Vagina (tissue), 2 donors: ENCODE measurements at regions not wholly inside any gene's neighbourhood (a gene's known extent, or its start where the extent isn't known, plus 50 kb on each side); places are given as distances from the start of the nearest gene placed in this dataset.

ENCODE experiments used
- DNase-seq, 2 donors: peaks; one replicate each; pipeline ENCODE4 v3.0.0-alpha.2; 2017; ENCODE audit errors: extremely low spot score in 2 of 2
- H3K27ac ChIP-seq: fragments of 200-600 bp; sonication (generic); one replicate; pipeline ENCODE4 v1.5.1; 2019
- H3K27me3 ChIP-seq: fragments of 200-600 bp; sonication (generic); one replicate; pipeline ENCODE4 v1.5.1; 2019
- H3K36me3 ChIP-seq, 2 donors: fragments of 200-600 bp; sonication (generic); one replicate each; pipeline ENCODE4 v1.5.1; 2017 to 2019
- H3K4me1 ChIP-seq: fragments of 200-600 bp; sonication (generic); one replicate; pipeline ENCODE4 v1.5.1; 2019
- H3K4me3 ChIP-seq, 2 donors: fragments of 200-600 bp; sonication (generic); 1 replicate in 1 of 2; 2 replicates in 1 of 2; pipeline ENCODE4 v1.5.1; 2016 to 2019
- H3K9me3 ChIP-seq: fragments of 200-600 bp; sonication (generic); one replicate; pipeline ENCODE4 v1.5.1; 2019
- POLR2A ChIP-seq, 2 donors: fragments of 450-650 bp; IDR thresholded peaks; one replicate each; pipeline ENCODE4 v1.6.1; 2017; ENCODE audit warnings: antibody characterized with exemption in 2 of 2, mild to moderate bottlenecking in 2 of 2, moderate library complexity in 2 of 2
- POLR2AphosphoS5 ChIP-seq, 2 donors: sonication (generic); formaldehyde crosslinking; IDR thresholded peaks; one replicate each; pipeline ENCODE4 v1.9.0; 2017; ENCODE audit warnings: antibody characterized with exemption in 2 of 2, mild to moderate bottlenecking in 2 of 2, low read depth in 1 of 2; ENCODE audit not compliant: insufficient read depth in 1 of 2
- intact Hi-C: fragments of 100-400 bp; cut with DNase I; formaldehyde crosslinking; loops from one replicate; pipeline ENCODE4 v1.15.1; 2023
- TF ChIP-seq, protein P1 (sequence below), 3 experiments: fragments of 450-650 bp in 2 of 3; fragments of 200-600 bp in 1 of 3; sonication (generic) in 1 of 3; IDR thresholded peaks; one replicate each; pipeline ENCODE4 v1.5.1; 2017 to 2019; ENCODE audit warnings: antibody characterized with exemption in 3 of 3, mild to moderate bottlenecking in 2 of 3, moderate library complexity in 2 of 3

DNA sequence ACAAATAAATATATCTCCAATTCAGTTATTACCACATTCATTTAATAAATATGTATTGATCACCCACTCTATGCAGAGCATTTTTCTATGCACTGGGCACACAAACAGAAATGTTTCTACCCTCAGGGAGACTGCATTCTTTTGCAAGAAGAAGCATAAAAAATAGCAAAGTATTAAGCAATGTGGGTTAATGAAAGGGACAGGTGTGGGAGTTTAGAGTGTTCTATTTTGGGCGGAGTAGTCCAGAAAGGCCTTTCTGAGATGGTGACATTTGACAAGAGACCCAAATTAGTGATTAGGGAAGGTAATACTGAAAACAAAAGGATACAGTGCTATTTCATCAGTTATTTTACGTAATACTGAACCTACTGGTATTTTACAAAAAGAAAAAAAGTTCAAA lies 394.3 kb upstream of the CHST9 start:
- Histone ChIP-seq H3K4me3 (no peak overlapping the region), H3K27ac (no peak overlapping the region), H3K9me3 (peaks cover 4% of the 10 kb centered on the region), H3K27me3 (no peaks in the 10 kb centered on the region), H3K4me1 (no peaks in the 10 kb centered on the region), H3K36me3 (no peaks in the 10 kb centered on the region)
- intact Hi-C loops = no loop called here
- TF ChIP-seq POLR2AphosphoS5 (IDR thresholded peaks at IDR 0.05; ENCODE audit: insufficient read depth in 1 of 2, low read depth in 1 of 2) (no peak), POLR2A (IDR thresholded peaks at IDR 0.05) (no peak)
- TF ChIP-seq, protein P1, sequence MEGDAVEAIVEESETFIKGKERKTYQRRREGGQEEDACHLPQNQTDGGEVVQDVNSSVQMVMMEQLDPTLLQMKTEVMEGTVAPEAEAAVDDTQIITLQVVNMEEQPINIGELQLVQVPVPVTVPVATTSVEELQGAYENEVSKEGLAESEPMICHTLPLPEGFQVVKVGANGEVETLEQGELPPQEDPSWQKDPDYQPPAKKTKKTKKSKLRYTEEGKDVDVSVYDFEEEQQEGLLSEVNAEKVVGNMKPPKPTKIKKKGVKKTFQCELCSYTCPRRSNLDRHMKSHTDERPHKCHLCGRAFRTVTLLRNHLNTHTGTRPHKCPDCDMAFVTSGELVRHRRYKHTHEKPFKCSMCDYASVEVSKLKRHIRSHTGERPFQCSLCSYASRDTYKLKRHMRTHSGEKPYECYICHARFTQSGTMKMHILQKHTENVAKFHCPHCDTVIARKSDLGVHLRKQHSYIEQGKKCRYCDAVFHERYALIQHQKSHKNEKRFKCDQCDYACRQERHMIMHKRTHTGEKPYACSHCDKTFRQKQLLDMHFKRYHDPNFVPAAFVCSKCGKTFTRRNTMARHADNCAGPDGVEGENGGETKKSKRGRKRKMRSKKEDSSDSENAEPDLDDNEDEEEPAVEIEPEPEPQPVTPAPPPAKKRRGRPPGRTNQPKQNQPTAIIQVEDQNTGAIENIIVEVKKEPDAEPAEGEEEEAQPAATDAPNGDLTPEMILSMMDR (IDR thresholded peaks at IDR 0.05) = no peak
- no peak for DNase-seq

DNA sequence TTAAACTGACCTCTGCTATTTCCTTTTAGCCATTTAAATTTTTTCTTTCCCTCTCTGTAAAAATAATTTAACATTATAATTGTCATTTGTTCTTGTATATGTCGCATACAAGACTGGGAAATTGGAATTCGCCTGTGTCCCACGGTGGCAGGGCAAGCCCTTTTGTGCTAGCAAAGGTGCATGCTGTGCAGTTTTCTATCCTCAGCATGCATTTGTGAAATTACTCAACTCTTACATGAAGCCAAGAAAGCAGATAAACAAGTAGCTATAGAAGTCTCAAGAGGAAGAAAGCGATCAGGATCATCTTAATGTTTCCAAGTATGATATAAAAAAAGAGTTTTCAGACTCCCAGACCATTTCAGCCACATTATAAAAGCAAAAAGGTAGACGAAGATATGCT lies 392.6 kb upstream of the CHST9 start:
- TF ChIP-seq POLR2A (IDR thresholded peaks at IDR 0.05) = no peak
- TF ChIP-seq POLR2AphosphoS5 (IDR thresholded peaks at IDR 0.05; ENCODE audit: insufficient read depth in 1 of 2, low read depth in 1 of 2) = no peak
- TF ChIP-seq, protein P1 (IDR thresholded peaks at IDR 0.05) = no peak
- Histone ChIP-seq H3K36me3 (no peaks in the 10 kb centered on the region), H3K27me3 (no peaks in the 10 kb centered on the region), H3K9me3 (peaks cover 4% of the 10 kb centered on the region), H3K4me1 (no peaks in the 10 kb centered on the region), H3K4me3 (no peak overlapping the region), H3K27ac (no peak overlapping the region)
- DNase-seq = no peak
- intact Hi-C loops = no loop called here

DNA sequence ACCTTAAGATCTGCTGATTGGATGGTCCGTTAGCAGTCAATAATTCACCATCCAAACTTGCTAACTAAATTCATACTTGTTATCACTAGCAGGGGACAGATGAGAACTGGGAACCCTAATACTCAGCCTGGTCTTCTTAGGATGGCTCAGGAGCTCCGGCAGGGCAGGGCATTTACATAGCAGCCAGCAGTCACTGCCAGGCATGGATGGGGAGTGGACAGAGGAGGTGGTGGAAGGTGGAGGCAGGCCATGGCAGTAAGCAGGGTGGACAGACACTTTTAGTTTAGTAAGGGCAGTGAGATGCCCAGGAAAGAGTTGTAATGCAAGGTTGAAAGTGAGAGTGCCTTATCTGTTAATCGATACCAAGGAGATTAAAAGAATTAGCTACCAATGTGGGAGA lies 392.2 kb upstream of the CHST9 start:
- Histone ChIP-seq H3K36me3 (no peaks in the 10 kb centered on the region), H3K9me3 (peaks cover 4% of the 10 kb centered on the region), H3K27me3 (no peaks in the 10 kb centered on the region), H3K4me1 (no peaks in the 10 kb centered on the region), H3K4me3 (no peak overlapping the region), H3K27ac (no peak overlapping the region)
- no peak for DNase-seq
- TF ChIP-seq POLR2AphosphoS5 (IDR thresholded peaks at IDR 0.05; ENCODE audit: insufficient read depth in 1 of 2, low read depth in 1 of 2) = no peak
- TF ChIP-seq, protein P1 (IDR thresholded peaks at IDR 0.05) = no peak
- TF ChIP-seq POLR2A (IDR thresholded peaks at IDR 0.05) = no peak
- intact Hi-C loops = no loop called here

DNA sequence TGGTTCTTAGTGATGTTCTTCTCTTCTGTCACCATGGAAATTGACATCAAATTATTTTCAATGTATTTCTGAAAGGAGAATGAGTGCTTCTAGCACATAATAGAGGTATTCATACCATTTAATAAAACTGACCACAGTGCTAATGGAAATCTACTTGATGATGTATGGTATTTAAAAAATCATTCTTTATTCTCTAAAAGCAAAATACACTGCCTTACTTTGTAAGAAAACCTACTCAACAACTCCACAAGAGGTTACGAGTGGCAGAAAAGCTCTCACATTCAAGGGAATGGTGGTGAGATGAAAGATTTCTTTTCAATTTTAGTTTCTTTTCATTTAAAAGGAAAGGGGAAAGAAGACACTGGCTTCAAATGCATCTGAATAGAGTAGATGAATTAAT lies 382.3 kb upstream of the CHST9 start:
- TF ChIP-seq, protein P1 (IDR thresholded peaks at IDR 0.05) = no peak
- TF ChIP-seq POLR2A (IDR thresholded peaks at IDR 0.05) (no peak), POLR2AphosphoS5 (IDR thresholded peaks at IDR 0.05; ENCODE audit: insufficient read depth in 1 of 2, low read depth in 1 of 2) (no peak)
- Histone ChIP-seq H3K27me3 (no peaks in the 10 kb centered on the region), H3K4me1 (no peaks in the 10 kb centered on the region), H3K27ac (no peak overlapping the region), H3K36me3 (no peaks in the 10 kb centered on the region), H3K4me3 (no peak overlapping the region), H3K9me3 (no peaks in the 10 kb centered on the region)
- DNase-seq = no peak
- intact Hi-C loops = no loop called here

DNA sequence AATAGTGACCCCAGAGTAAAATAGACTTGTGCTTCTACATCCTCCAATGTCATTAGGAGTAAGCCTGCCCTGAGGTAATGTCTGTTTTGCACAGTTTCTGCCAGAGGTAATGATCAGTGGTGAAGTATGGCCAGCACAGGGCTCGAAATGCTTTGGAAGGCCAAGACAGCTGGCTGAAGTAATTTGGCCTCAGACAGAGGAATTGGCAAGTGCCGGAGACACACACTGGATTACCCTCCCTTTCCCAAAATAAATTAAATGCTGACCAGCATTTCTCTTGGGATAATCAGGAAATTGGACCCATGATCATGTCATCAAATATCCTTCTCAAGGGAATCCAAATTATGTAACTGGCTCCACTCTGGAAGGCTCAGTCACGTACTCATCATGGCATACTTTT lies 379.0 kb upstream of the CHST9 start:
- DNase-seq = no peak
- intact Hi-C loops = no loop called here
- TF ChIP-seq, protein P1 (IDR thresholded peaks at IDR 0.05) = no peak
- TF ChIP-seq POLR2AphosphoS5 (IDR thresholded peaks at IDR 0.05; ENCODE audit: insufficient read depth in 1 of 2, low read depth in 1 of 2) (no peak), POLR2A (IDR thresholded peaks at IDR 0.05) (no peak)
- no peak overlapping the region for H3K27ac ChIP-seq
- no peaks in the 10 kb centered on the region for H3K36me3 ChIP-seq
- H3K9me3 ChIP-seq = no peaks in the 10 kb centered on the region
- no peaks in the 10 kb centered on the region for H3K4me1 ChIP-seq
- no peaks in the 10 kb centered on the region for H3K27me3 ChIP-seq
- H3K4me3 ChIP-seq = no peak overlapping the region
